ENCODE measurements at regions not wholly inside any gene's neighbourhood (a gene's known extent, or its start where the extent isn't known, plus 50 kb on each side); places are given as distances from the start of the nearest gene placed in this dataset.
"Not testable (repeated sequence)": the region's sequence is repeated elsewhere in the genome, so short reads cannot be mapped to it uniquely, and the experiment has no call there.

GRCh38 chr12:131394752-131395151 lies 316.1 kb upstream of the SFSWAP start:
- DNase-seq; intact Hi-C loops (cut with micrococcal nuclease); H3K27ac Mint-ChIP-seq; H3K27me3 Mint-ChIP-seq; H3K36me3 Mint-ChIP-seq (ENCODE audit: low read depth); H3K4me1 Mint-ChIP-seq; H3K4me3 Mint-ChIP-seq: not testable (repeated sequence)
- H3K9me3 Mint-ChIP-seq = peaks cover 20% of the 10 kb centered on the region

GRCh38 chr12:131395209-131395684 lies 315.6 kb upstream of the SFSWAP start:
- not testable (repeated sequence) for H3K27ac Mint-ChIP-seq, H3K27me3 Mint-ChIP-seq

GRCh38 chr12:131395971-131396573 lies 314.8 kb upstream of the SFSWAP start:
- DNase-seq = no peak
- intact Hi-C loops (cut with micrococcal nuclease) = no loop called here
- H3K27me3 Mint-ChIP-seq = no peaks in the 10 kb centered on the region
- no peak overlapping the region for H3K27ac Mint-ChIP-seq
- no peak overlapping the region for H3K4me3 Mint-ChIP-seq
- no peaks in the 10 kb centered on the region for H3K36me3 Mint-ChIP-seq (ENCODE audit: low read depth)
- peaks cover 20% of the 10 kb centered on the region for H3K9me3 Mint-ChIP-seq
- no peaks in the 10 kb centered on the region for H3K4me1 Mint-ChIP-seq

More at GRCh38 chr12:131395209-131395684, 315.6 kb upstream of the SFSWAP start:
- H3K36me3 Mint-ChIP-seq (ENCODE audit: low read depth); intact Hi-C loops (cut with micrococcal nuclease); H3K4me1 Mint-ChIP-seq; DNase-seq; H3K4me3 Mint-ChIP-seq: not testable (repeated sequence)
- H3K9me3 Mint-ChIP-seq = peaks cover 20% of the 10 kb centered on the region

- Mint-ChIP-seq H3K4me3 (no peak overlapping the region), H3K9me3 (peaks cover 13% of the 10 kb centered on the region), H3K4me1 (no peaks in the 10 kb centered on the region), H3K36me3 (ENCODE audit: low read depth) (no peaks in the 10 kb centered on the region), H3K27ac (no peak overlapping the region), H3K27me3 (no peaks in the 10 kb centered on the region)
- intact Hi-C loops (cut with micrococcal nuclease) = no loop called here
- no peak for DNase-seq
Measured at GRCh38 chr12:131397493-131398181, 313.3 kb upstream of the SFSWAP start.

- DNase-seq = no peak
- peaks cover 13% of the 10 kb centered on the region for H3K9me3 Mint-ChIP-seq
- no peak overlapping the region for H3K27ac Mint-ChIP-seq
- H3K27me3 Mint-ChIP-seq = no peaks in the 10 kb centered on the region
- intact Hi-C loops (cut with micrococcal nuclease) = no loop called here
- no peaks in the 10 kb centered on the region for H3K4me1 Mint-ChIP-seq
- no peaks in the 10 kb centered on the region for H3K36me3 Mint-ChIP-seq (ENCODE audit: low read depth)
- H3K4me3 Mint-ChIP-seq = no peak overlapping the region
Measured at GRCh38 chr12:131399000-131399399, 311.9 kb upstream of the SFSWAP start.

- H3K27ac Mint-ChIP-seq; H3K36me3 Mint-ChIP-seq (ENCODE audit: low read depth); H3K4me3 Mint-ChIP-seq; H3K27me3 Mint-ChIP-seq; intact Hi-C loops (cut with micrococcal nuclease); H3K4me1 Mint-ChIP-seq; DNase-seq: not testable (repeated sequence)
- H3K9me3 Mint-ChIP-seq = peaks cover 28% of the 10 kb centered on the region
Measured at GRCh38 chr12:131400668-131401294, 310.1 kb upstream of the SFSWAP start.

- DNase-seq; intact Hi-C loops (cut with micrococcal nuclease); H3K27ac Mint-ChIP-seq; H3K4me3 Mint-ChIP-seq; H3K27me3 Mint-ChIP-seq; H3K36me3 Mint-ChIP-seq (ENCODE audit: low read depth); H3K4me1 Mint-ChIP-seq: not testable (repeated sequence)
- peaks cover 31% of the 10 kb centered on the region for H3K9me3 Mint-ChIP-seq
Measured at GRCh38 chr12:131401907-131402633, 308.8 kb upstream of the SFSWAP start.

- peaks cover 30% of the 10 kb centered on the region for H3K9me3 Mint-ChIP-seq
- no peak overlapping the region for H3K27ac Mint-ChIP-seq
- intact Hi-C loops (cut with micrococcal nuclease) = no loop called here
- H3K4me1 Mint-ChIP-seq = no peaks in the 10 kb centered on the region
- no peak overlapping the region for H3K4me3 Mint-ChIP-seq
- no peaks in the 10 kb centered on the region for H3K27me3 Mint-ChIP-seq
- no peaks in the 10 kb centered on the region for H3K36me3 Mint-ChIP-seq (ENCODE audit: low read depth)
- DNase-seq = no peak
Measured at GRCh38 chr12:131402781-131403396, 308.0 kb upstream of the SFSWAP start.

GRCh38 chr12:131403676-131404075 lies 307.2 kb upstream of the SFSWAP start:
- no peaks in the 10 kb centered on the region for H3K27me3 Mint-ChIP-seq
- no peak overlapping the region for H3K27ac Mint-ChIP-seq
- H3K36me3 Mint-ChIP-seq (ENCODE audit: low read depth) = no peaks in the 10 kb centered on the region
- no peak overlapping the region for H3K4me3 Mint-ChIP-seq
- H3K4me1 Mint-ChIP-seq = no peaks in the 10 kb centered on the region
- no peak for DNase-seq
- intact Hi-C loops (cut with micrococcal nuclease) = no loop called here
- H3K9me3 Mint-ChIP-seq = peaks cover 23% of the 10 kb centered on the region

GRCh38 chr12:131404705-131405104 lies 306.2 kb upstream of the SFSWAP start:
- Mint-ChIP-seq H3K4me1 (no peaks in the 10 kb centered on the region), H3K36me3 (ENCODE audit: low read depth) (no peaks in the 10 kb centered on the region), H3K9me3 (peaks cover 18% of the 10 kb centered on the region), H3K27me3 (no peaks in the 10 kb centered on the region), H3K27ac (no peak overlapping the region), H3K4me3 (no peak overlapping the region)
- intact Hi-C loops (cut with micrococcal nuclease) = no loop called here
- no peak for DNase-seq

- Mint-ChIP-seq H3K27ac (no peak overlapping the region), H3K27me3 (no peaks in the 10 kb centered on the region), H3K4me1 (no peaks in the 10 kb centered on the region), H3K4me3 (no peak overlapping the region), H3K36me3 (ENCODE audit: low read depth) (no peaks in the 10 kb centered on the region), H3K9me3 (peaks cover 18% of the 10 kb centered on the region)
- intact Hi-C loops (cut with micrococcal nuclease) = no loop called here
- no peak for DNase-seq
Measured at GRCh38 chr12:131407221-131408035, 303.5 kb upstream of the SFSWAP start.

- Mint-ChIP-seq H3K4me3 (no peak overlapping the region), H3K4me1 (no peaks in the 10 kb centered on the region), H3K27ac (no peak overlapping the region)
Measured at GRCh38 chr12:131408036-131408365, 302.9 kb upstream of the SFSWAP start.

GRCh38 chr12:131408484-131408883 lies 302.4 kb upstream of the SFSWAP start:
- H3K36me3 Mint-ChIP-seq (ENCODE audit: low read depth) = no peaks in the 10 kb centered on the region
- intact Hi-C loops (cut with micrococcal nuclease) = no loop called here
- H3K27me3 Mint-ChIP-seq = no peaks in the 10 kb centered on the region
- DNase-seq = no peak
- H3K9me3 Mint-ChIP-seq = peaks cover 18% of the 10 kb centered on the region
- no peak overlapping the region for H3K4me3 Mint-ChIP-seq
- no peaks in the 10 kb centered on the region for H3K4me1 Mint-ChIP-seq
- no peak overlapping the region for H3K27ac Mint-ChIP-seq

More at GRCh38 chr12:131408036-131408365, 302.9 kb upstream of the SFSWAP start:
- intact Hi-C loops (cut with micrococcal nuclease) = no loop called here
- peaks cover 18% of the 10 kb centered on the region for H3K9me3 Mint-ChIP-seq
- H3K36me3 Mint-ChIP-seq (ENCODE audit: low read depth) = no peaks in the 10 kb centered on the region
- H3K27me3 Mint-ChIP-seq = no peaks in the 10 kb centered on the region
- DNase-seq = no peak
